H1 (cell line): ENCODE measurements at regions not wholly inside any gene's neighbourhood (a gene's known extent, or its start where the extent isn't known, plus 50 kb on each side); places are given as distances from the start of the nearest gene placed in this dataset.

Experiments used
- CTCF ChIA-PET: fragments of 300-600 bp; sonication (Branson Sonifier 250); formaldehyde crosslinking; loops from one replicate; lab custom pipeline; 2021; ENCODE audit not compliant: partially characterized antibody; lab: Charles Lee
- POLR2A ChIA-PET: fragments of 300-600 bp; sonication (Branson Sonifier 250); formaldehyde crosslinking; loops from one replicate; lab custom pipeline; 2021; ENCODE audit warnings: inconsistent platforms; ENCODE audit not compliant: partially characterized antibody; lab: Charles Lee
- DNase-seq, 2 experiments: peaks; one replicate each; pipeline versions ENCODE4 v3.0.0 to v3.0.0-alpha.2; 2010 to 2022; ENCODE audit warnings: low spot score in 2 of 2, low read depth in 1 of 2, mixed read lengths in 1 of 2
- FAIRE-seq: peaks from 2 replicates; lab custom pipeline; 2011; peaks lifted over from hg19 to GRCh38; lab: Jason Lieb, UNC
- H2AFZ ChIP-seq: 2 replicates; pipeline ENCODE4 v1.8.1; 2012; ENCODE audit warnings: low read length, inconsistent platforms
- H2AK5ac ChIP-seq: 2 replicates; pipeline ENCODE4 v1.6.1; 2013; ENCODE audit warnings: low read depth, low read length
- H2BK120ac ChIP-seq: replicated peaks from 2 replicates; pipeline ENCODE3; 2013; ENCODE audit warnings: low read depth, low read length, inconsistent platforms
- H2BK12ac ChIP-seq: 2 replicates; pipeline ENCODE4 v1.6.1; 2013; ENCODE audit warnings: low read depth, low read length
- H2BK15ac ChIP-seq: 2 replicates; pipeline ENCODE4 v1.6.1; 2013; ENCODE audit warnings: low read length
- H2BK20ac ChIP-seq: 2 replicates; pipeline ENCODE4 v1.6.1; 2013; ENCODE audit warnings: low read length
- H2BK5ac ChIP-seq: 2 replicates; pipeline ENCODE4 v1.6.1; 2013; ENCODE audit warnings: low read depth, low read length
- H3K14ac ChIP-seq: 2 replicates; pipeline ENCODE4 v1.6.1; 2013; ENCODE audit warnings: inconsistent platforms; ENCODE audit not compliant: insufficient read length
- H3K18ac ChIP-seq: 2 replicates; pipeline ENCODE4 v1.6.1; 2013; ENCODE audit warnings: low read length; ENCODE audit errors: extremely low read depth
- H3K23ac ChIP-seq: 2 replicates; pipeline ENCODE4 v1.6.1; 2013; ENCODE audit warnings: inconsistent platforms; ENCODE audit not compliant: insufficient read length
- H3K23me2 ChIP-seq: 2 replicates; pipeline ENCODE4 v1.6.1; 2013; ENCODE audit warnings: low read depth, low read length
- H3K27ac ChIP-seq: 2 replicates; pipeline ENCODE4 v1.6.1; 2011; ENCODE audit warnings: low read depth, low read length, inconsistent platforms
- H3K27me3 ChIP-seq, 4 experiments: replicated peaks in 1 of 4; 1 replicate in 1 of 4; 2 replicates in 3 of 4; pipeline versions ENCODE4 v1.6.1 to v1.8.1; 2011 to 2013; ENCODE audit warnings: low read length in 3 of 4, mild to moderate bottlenecking in 3 of 4, inconsistent platforms in 2 of 4, mixed read lengths in 2 of 4, moderate library complexity in 1 of 4; ENCODE audit not compliant: control insufficient read depth in 3 of 4, insufficient read depth in 3 of 4; ENCODE audit errors: extremely low read depth in 1 of 4
- H3K36me3 ChIP-seq, 4 experiments: 2 replicates each; pipeline versions ENCODE4 v1.6.1 to v1.8.1; 2011 to 2013; ENCODE audit warnings: mild to moderate bottlenecking in 4 of 4, low read length in 3 of 4, moderate library complexity in 2 of 4, control low read depth in 1 of 4, inconsistent platforms in 1 of 4; ENCODE audit not compliant: insufficient read depth in 4 of 4, control insufficient read depth in 2 of 4
- H3K4ac ChIP-seq: replicated peaks from 2 replicates; pipeline ENCODE3; 2013; ENCODE audit warnings: low read length, low read depth, mixed read lengths, inconsistent platforms; ENCODE audit not compliant: insufficient read length
- H3K4me1 ChIP-seq, 4 experiments: replicated peaks in 1 of 4; 1 replicate in 1 of 4; 2 replicates in 3 of 4; pipeline versions ENCODE4 v1.6.1 to v1.8.1; 2011 to 2013; ENCODE audit warnings: low read length in 3 of 4, inconsistent platforms in 2 of 4, mixed read lengths in 1 of 4; ENCODE audit not compliant: insufficient read depth in 4 of 4, control insufficient read depth in 3 of 4
- H3K4me2 ChIP-seq, 2 experiments: 2 replicates each; pipeline versions ENCODE4 v1.6.1 to v1.8.1; 2011 to 2013; ENCODE audit warnings: low read depth in 2 of 2, low read length in 2 of 2, control low read depth in 1 of 2, inconsistent platforms in 1 of 2, mild to moderate bottlenecking in 1 of 2; ENCODE audit not compliant: insufficient read depth in 1 of 2
- H3K4me3 ChIP-seq, 4 experiments: fragments of 200-600, 300-600 bp in 1 of 4; sonication (generic), shearing (Covaris generic), sonication (Bioruptor Twin) in 1 of 4; 2 replicates each; pipeline versions ENCODE4 v1.5.1 to v1.8.1; 2011 to 2016; ENCODE audit warnings: low read length in 4 of 4, low read depth in 3 of 4, control low read depth in 2 of 4, inconsistent platforms in 2 of 4, mild to moderate bottlenecking in 2 of 4, mixed read lengths in 1 of 4, moderate library complexity in 1 of 4; ENCODE audit not compliant: insufficient read depth in 2 of 4; ENCODE audit errors: extremely low read depth in 1 of 4
- H3K56ac ChIP-seq: replicated peaks from 2 replicates; pipeline ENCODE3; 2013; ENCODE audit warnings: low read depth, mild to moderate bottlenecking, mixed read lengths, low read length, inconsistent platforms; ENCODE audit not compliant: insufficient read length
- H3K79me1 ChIP-seq: 2 replicates; pipeline ENCODE4 v1.6.1; 2013; ENCODE audit warnings: low read depth, low read length, control low read depth
- H3K79me2 ChIP-seq, 2 experiments: 2 replicates each; pipeline versions ENCODE4 v1.6.1 to v1.8.1; 2012 to 2013; ENCODE audit warnings: low read length in 2 of 2, mild to moderate bottlenecking in 2 of 2, inconsistent platforms in 1 of 2; ENCODE audit not compliant: insufficient read depth in 2 of 2, control insufficient read depth in 1 of 2
- H3K9ac ChIP-seq, 4 experiments: replicated peaks in 1 of 4; 1 replicate in 1 of 4; 2 replicates in 3 of 4; pipeline versions ENCODE4 v1.6.1 to v1.8.1; 2011 to 2013; ENCODE audit warnings: low read depth in 3 of 4, low read length in 3 of 4, control low read depth in 2 of 4, mild to moderate bottlenecking in 2 of 4, moderate library complexity in 2 of 4, inconsistent platforms in 1 of 4; ENCODE audit errors: extremely low read depth in 1 of 4
- H3K9me3 ChIP-seq, 2 experiments: 2 replicates each; pipeline versions ENCODE4 v1.6.1 to v1.8.1; 2012 to 2013; ENCODE audit warnings: mild to moderate bottlenecking in 2 of 2, moderate library complexity in 2 of 2, control low read depth in 1 of 2, inconsistent platforms in 1 of 2, low read depth in 1 of 2, low read length in 1 of 2, mixed read lengths in 1 of 2; ENCODE audit not compliant: insufficient read depth in 2 of 2
- H4K20me1 ChIP-seq, 2 experiments: replicated peaks in 1 of 2; 2 replicates each; pipeline versions ENCODE3 to v1.8.1; 2011 to 2013; ENCODE audit warnings: inconsistent platforms in 2 of 2, low read length in 2 of 2, mild to moderate bottlenecking in 1 of 2; ENCODE audit not compliant: insufficient read depth in 2 of 2, control insufficient read depth in 1 of 2
- H4K5ac ChIP-seq: 2 replicates; pipeline ENCODE4 v1.6.1; 2013; ENCODE audit warnings: low read length, low read depth, mixed read lengths, inconsistent platforms; ENCODE audit not compliant: insufficient read length
- H4K8ac ChIP-seq: 2 replicates; pipeline ENCODE4 v1.8.0; 2013; ENCODE audit warnings: mild to moderate bottlenecking, moderate library complexity, low read length, inconsistent platforms; ENCODE audit not compliant: insufficient read depth; ENCODE audit errors: extremely low read depth
- H4K91ac ChIP-seq: replicated peaks from 2 replicates; pipeline ENCODE3; 2013; ENCODE audit warnings: low read length, mixed read lengths, inconsistent platforms; ENCODE audit not compliant: insufficient read length
- BRCA1 ChIP-seq: IDR thresholded peaks from 2 replicates; pipeline ENCODE4 v1.6.1; 2012; ENCODE audit warnings: low read depth, low read length, improper control_type of control experiment
- CEBPB ChIP-seq: IDR thresholded peaks from 2 replicates; pipeline ENCODE4 v1.6.1; 2012; ENCODE audit warnings: low read depth, low read length
- CHD1 ChIP-seq: IDR thresholded peaks from 2 replicates; pipeline ENCODE4 v1.6.1; 2012; ENCODE audit warnings: low read depth, low read length, improper control_type of control experiment
- CREB1 ChIP-seq: IDR thresholded peaks from 2 replicates; pipeline ENCODE4 v1.6.1; 2012; ENCODE audit warnings: inconsistent platforms
- FOSL1 ChIP-seq: IDR thresholded peaks from 2 replicates; pipeline ENCODE4 v1.6.1; 2011; ENCODE audit warnings: mild to moderate bottlenecking, low read depth, low read length, moderate library complexity; ENCODE audit not compliant: insufficient read depth
- HDAC2 ChIP-seq, 2 experiments: fragments of 300-600 bp in 1 of 2; sonication (generic) in 1 of 2; IDR thresholded peaks; 2 replicates each; pipeline ENCODE4 v1.6.1; 2011 to 2012; ENCODE audit warnings: low read depth in 2 of 2, low read length in 2 of 2, mild to moderate bottlenecking in 2 of 2, moderate library complexity in 2 of 2, borderline replicate concordance in 1 of 2, inconsistent platforms in 1 of 2
- RBBP5 ChIP-seq: IDR thresholded peaks from 2 replicates; pipeline ENCODE4 v1.7.1; 2012; ENCODE audit warnings: low read depth, mild to moderate bottlenecking, inconsistent platforms, low read length, moderate library complexity, borderline replicate concordance
- SIX5 ChIP-seq: IDR thresholded peaks from 2 replicates; pipeline ENCODE4 v1.6.1; 2011; ENCODE audit warnings: mild to moderate bottlenecking, low read depth, low read length
- SP1 ChIP-seq: IDR thresholded peaks from 2 replicates; pipeline ENCODE4 v1.6.1; 2011; ENCODE audit warnings: low read depth, low read length
- TAF7 ChIP-seq: optimal IDR thresholded peaks from 2 replicates; pipeline ENCODE3; 2011; ENCODE audit warnings: low read depth, mild to moderate bottlenecking, inconsistent platforms, low read length, moderate library complexity, borderline replicate concordance
- WGBS, 2 experiments: shearing (Covaris generic) in 1 of 2; methylation state at CpG; one replicate each; pipeline versions ENCODE4 v1.1.6 to v1.1.7; 2013 to 2015; ENCODE audit warnings: low lambda C conversion rate in 2 of 2, mixed read lengths in 2 of 2, inconsistent platforms in 1 of 2, low coverage in 1 of 2, missing lambda C conversion rate in 1 of 2; ENCODE audit not compliant: insufficient replicate concordance in 2 of 2, insufficient coverage in 1 of 2, insufficient read length in 1 of 2; ENCODE audit errors: extremely low coverage in 1 of 2, missing lambda C conversion rate in 1 of 2; 5-methylcytosine and 5-hydroxymethylcytosine counted together
- TF ChIP-seq, protein P1 (sequence below): IDR thresholded peaks from 2 replicates; pipeline ENCODE4 v1.6.1; 2011; ENCODE audit warnings: low read length, improper control_type of control experiment
- TF ChIP-seq, protein P2 (sequence below): IDR thresholded peaks from 2 replicates; pipeline ENCODE4 v1.6.1; 2012; ENCODE audit warnings: low read length, inconsistent platforms

DNA sequence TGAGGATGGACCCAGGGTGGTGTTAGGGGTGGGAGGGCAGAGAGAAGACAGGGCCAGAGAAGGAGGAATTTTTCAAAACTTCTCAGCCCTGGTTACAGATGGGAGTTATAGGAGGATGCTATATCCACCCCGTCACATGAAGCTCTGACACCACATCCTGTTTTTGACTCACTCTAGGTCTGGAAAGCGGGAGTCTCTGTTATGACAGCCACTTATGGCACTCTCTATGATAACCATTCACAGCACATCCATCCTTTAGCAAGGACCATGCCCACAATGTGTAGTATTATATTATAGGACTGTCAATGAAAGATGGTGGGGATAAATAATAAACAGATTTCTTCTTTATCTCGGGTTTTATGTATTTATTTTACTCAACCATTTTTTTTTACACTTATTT, 461.2 kb downstream of the CDH2 start:
- no peak overlapping the region for H3K9ac ChIP-seq
- CTCF ChIA-PET = no interaction called here
- FAIRE-seq = no peak
- H3K9me3 ChIP-seq = no peaks in the 10 kb centered on the region
- no peaks in the 10 kb centered on the region for H3K79me1 ChIP-seq
- no peak overlapping the region for H3K4me2 ChIP-seq
- H2BK20ac ChIP-seq = peak overlapping the region; percentile 65
- H2BK120ac ChIP-seq = no peak overlapping the region
- H3K56ac ChIP-seq = no peak overlapping the region
- no peaks in the 10 kb centered on the region for H3K27me3 ChIP-seq
- H2AFZ ChIP-seq = no peak overlapping the region
- H3K27ac ChIP-seq = no peak overlapping the region
- no peaks in the 10 kb centered on the region for H4K20me1 ChIP-seq
- peaks cover 8 to 29% (median 21%) of the 10 kb centered on the region in 4 experiments; a peak in 6 of 7 replicates for H3K4me1 ChIP-seq
- H4K91ac ChIP-seq = no peak overlapping the region
- no peaks in the 10 kb centered on the region for H3K79me2 ChIP-seq
- no peak overlapping the region; the same call in 1 of the 2 replicates for H2BK12ac ChIP-seq
- DNase-seq = no peak
- WGBS, 2 experiments = 94% methylated on average over 3 of the region's 3 CpGs; no CpG with 5 or more reads in 1 of the 2 experiments
- POLR2A ChIA-PET = no interaction called here
- no peak overlapping the region for H3K14ac ChIP-seq
- no peak overlapping the region for H3K4me3 ChIP-seq
- H2BK15ac ChIP-seq = no peak overlapping the region
- H3K23ac ChIP-seq = no peak overlapping the region
- H3K4ac ChIP-seq = no peak overlapping the region
- H4K8ac ChIP-seq = no peak overlapping the region
- no peak overlapping the region for H2BK5ac ChIP-seq
- H3K23me2 ChIP-seq = no peaks in the 10 kb centered on the region
- H2AK5ac ChIP-seq = no peak overlapping the region
- TF ChIP-seq CHD1 (no peak), BRCA1 (no peak), FOSL1 (no peak), TAF7 (no peak), RBBP5 (no peak), SP1 (no peak), CEBPB (no peak), CREB1 (no peak), HDAC2 (IDR thresholded peaks at IDR 0.05; ENCODE audit: borderline replicate concordance in 1 of 2, low read depth in 2 of 2, low read length in 2 of 2) (no peak), SIX5 (no peak)
- TF ChIP-seq, protein P1, sequence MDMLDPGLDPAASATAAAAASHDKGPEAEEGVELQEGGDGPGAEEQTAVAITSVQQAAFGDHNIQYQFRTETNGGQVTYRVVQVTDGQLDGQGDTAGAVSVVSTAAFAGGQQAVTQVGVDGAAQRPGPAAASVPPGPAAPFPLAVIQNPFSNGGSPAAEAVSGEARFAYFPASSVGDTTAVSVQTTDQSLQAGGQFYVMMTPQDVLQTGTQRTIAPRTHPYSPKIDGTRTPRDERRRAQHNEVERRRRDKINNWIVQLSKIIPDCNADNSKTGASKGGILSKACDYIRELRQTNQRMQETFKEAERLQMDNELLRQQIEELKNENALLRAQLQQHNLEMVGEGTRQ = no peak
- TF ChIP-seq, protein P2, sequence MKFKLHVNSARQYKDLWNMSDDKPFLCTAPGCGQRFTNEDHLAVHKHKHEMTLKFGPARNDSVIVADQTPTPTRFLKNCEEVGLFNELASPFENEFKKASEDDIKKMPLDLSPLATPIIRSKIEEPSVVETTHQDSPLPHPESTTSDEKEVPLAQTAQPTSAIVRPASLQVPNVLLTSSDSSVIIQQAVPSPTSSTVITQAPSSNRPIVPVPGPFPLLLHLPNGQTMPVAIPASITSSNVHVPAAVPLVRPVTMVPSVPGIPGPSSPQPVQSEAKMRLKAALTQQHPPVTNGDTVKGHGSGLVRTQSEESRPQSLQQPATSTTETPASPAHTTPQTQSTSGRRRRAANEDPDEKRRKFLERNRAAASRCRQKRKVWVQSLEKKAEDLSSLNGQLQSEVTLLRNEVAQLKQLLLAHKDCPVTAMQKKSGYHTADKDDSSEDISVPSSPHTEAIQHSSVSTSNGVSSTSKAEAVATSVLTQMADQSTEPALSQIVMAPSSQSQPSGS = no peak
- TF ChIP-seq, all 59 proteins: peak for 0
- H4K5ac ChIP-seq = no peak overlapping the region
- no peak overlapping the region; the same call in 1 of the 2 replicates for H3K18ac ChIP-seq
- no peaks in the 10 kb centered on the region for H3K36me3 ChIP-seq
